NCI-H1694 treated with DMSO at 0.1 percent for 48 hours (cell line): ENCODE measurements at regions not wholly inside any gene's neighbourhood (a gene's known extent, or its start where the extent isn't known, plus 50 kb on each side); places are given as distances from the start of the nearest gene placed in this dataset.
"Not testable (repeated sequence)": the region's sequence is repeated elsewhere in the genome, so short reads cannot be mapped to it uniquely, and the experiment has no call there.

Experiments
- DNase-seq: peaks from one replicate; lab custom pipeline; 2025; lab: John Stamatoyannopoulos, UW

- DNase-seq = no peak
These were observed 465.7 kb downstream of the FBXO15 start for GRCh38 chr18:73681912-73682311.

- DNase-seq = no peak
These were observed 466.2 kb downstream of the FBXO15 start for GRCh38 chr18:73681398-73681797.

GRCh38 chr18:73679941-73680712 is 467.5 kb downstream of the FBXO15 start:
- no peak for DNase-seq

- DNase-seq = no peak
These were observed 470.2 kb downstream of the FBXO15 start for GRCh38 chr18:73677450-73677849.

- DNase-seq = no peak
These were observed 473.3 kb downstream of the FBXO15 start for GRCh38 chr18:73674125-73674865.

- DNase-seq = not testable (repeated sequence)
These were observed 476.2 kb downstream of the FBXO15 start for GRCh38 chr18:73671480-73671879.

GRCh38 chr18:73670524-73670923 is 477.1 kb downstream of the FBXO15 start:
- no peak for DNase-seq

- no peak for DNase-seq
These were observed 477.6 kb downstream of the FBXO15 start for GRCh38 chr18:73670039-73670438.

GRCh38 chr18:73669297-73669696 is 478.3 kb downstream of the FBXO15 start:
- DNase-seq = no peak

GRCh38 chr18:73668051-73668450 is 479.6 kb downstream of the FBXO15 start:
- DNase-seq = no peak

- DNase-seq = no peak
These were observed 480.9 kb downstream of the FBXO15 start for GRCh38 chr18:73666772-73667171.

GRCh38 chr18:73664896-73665295 is 482.7 kb downstream of the FBXO15 start:
- no peak for DNase-seq

GRCh38 chr18:73663581-73663980 is 484.1 kb downstream of the FBXO15 start:
- DNase-seq = no peak

GRCh38 chr18:73662421-73662820 is 485.2 kb downstream of the FBXO15 start:
- DNase-seq = no peak

- no peak for DNase-seq
These were observed 486.4 kb downstream of the FBXO15 start for GRCh38 chr18:73660931-73661856.

GRCh38 chr18:73656691-73657090 is 490.9 kb downstream of the FBXO15 start:
- no peak for DNase-seq

- DNase-seq = no peak
These were observed 493.8 kb downstream of the FBXO15 start for GRCh38 chr18:73653827-73654226.

- DNase-seq = no peak
These were observed 494.4 kb downstream of the FBXO15 start for GRCh38 chr18:73653251-73653650.

- DNase-seq = no peak
These were observed 500.2 kb downstream of the FBXO15 start for GRCh38 chr18:73647391-73647790.

- DNase-seq = no peak
These were observed 500.9 kb downstream of the FBXO15 start for GRCh38 chr18:73646772-73647171.

GRCh38 chr18:73646196-73646595 is 501.4 kb downstream of the FBXO15 start:
- no peak for DNase-seq

- no peak for DNase-seq
These were observed 502.4 kb downstream of the FBXO15 start for GRCh38 chr18:73645160-73645715.
